Hepatocyte (in vitro differentiated cells): ENCODE measurements at regions not wholly inside any gene's neighbourhood (a gene's known extent, or its start where the extent isn't known, plus 50 kb on each side); places are given as distances from the start of the nearest gene placed in this dataset.

Experiments
- DNase-seq: peaks from one replicate; pipeline ENCODE4 v3.0.0-alpha.2; 2016; ENCODE audit warnings: low spot score
- H2AFZ ChIP-seq: fragments of 200-600 bp; sonication (generic); 2 replicates; pipeline ENCODE4 v1.6.0; 2016; ENCODE audit warnings: antibody characterized with exemption, mild to moderate bottlenecking
- H3K27ac ChIP-seq: fragments of 200-600 bp; sonication (generic); 2 replicates; pipeline ENCODE4 v1.5.1; 2016; ENCODE audit warnings: mild to moderate bottlenecking
- H3K27me3 ChIP-seq: fragments of 200-600 bp; sonication (generic); 2 replicates; pipeline ENCODE4 v1.6.1; 2016
- H3K36me3 ChIP-seq: fragments of 200-600 bp; sonication (generic); replicated peaks from 2 replicates; pipeline ENCODE4 v1.5.1; 2016; ENCODE audit warnings: low read depth; ENCODE audit not compliant: insufficient read depth
- H3K4me1 ChIP-seq: fragments of 200-600 bp; sonication (generic); 2 replicates; pipeline ENCODE4 v1.5.1; 2016; ENCODE audit warnings: mild to moderate bottlenecking, moderate library complexity; ENCODE audit not compliant: insufficient read depth
- H3K4me2 ChIP-seq: fragments of 200-600 bp; sonication (generic); 2 replicates; pipeline ENCODE4 v1.6.0; 2016
- H3K4me3 ChIP-seq: fragments of 200-600 bp; sonication (generic); 2 replicates; pipeline ENCODE4 v1.5.1; 2016; ENCODE audit warnings: mild to moderate bottlenecking
- H3K79me2 ChIP-seq: fragments of 200-600 bp; sonication (generic); 2 replicates; pipeline ENCODE4 v1.6.0; 2017; ENCODE audit warnings: mild to moderate bottlenecking
- H3K9me2 ChIP-seq: fragments of 200-600 bp; sonication (generic); replicated peaks from 2 replicates; pipeline ENCODE4 v1.6.0; 2017; ENCODE audit warnings: mild to moderate bottlenecking; ENCODE audit not compliant: insufficient read depth
- H3K9me3 ChIP-seq: fragments of 200-600 bp; sonication (generic); 2 replicates; pipeline ENCODE4 v1.5.1; 2016; ENCODE audit warnings: low read depth, mild to moderate bottlenecking
- H4K20me1 ChIP-seq: fragments of 200-600 bp; sonication (generic); 2 replicates; pipeline ENCODE4 v1.6.0; 2016; ENCODE audit warnings: mild to moderate bottlenecking; ENCODE audit not compliant: insufficient read depth, poor library complexity, severe bottlenecking
- EZH2 ChIP-seq: fragments of 200-600 bp; sonication (generic); IDR thresholded peaks from 2 replicates; pipeline ENCODE4 v1.6.1; 2016; ENCODE audit warnings: antibody characterized with exemption, mild to moderate bottlenecking, borderline replicate concordance
- EZH2phosphoT487 ChIP-seq: fragments of 200-600 bp; sonication (generic); IDR thresholded peaks from one replicate; pipeline ENCODE4 v1.6.1; 2018; ENCODE audit warnings: antibody characterized with exemption, mild to moderate bottlenecking, low read depth, moderate library complexity; ENCODE audit not compliant: unreplicated experiment, severe bottlenecking
- WGBS: methylation state at CpG from one replicate; pipeline ENCODE4 v1.1.6; 2016; ENCODE audit warnings: low lambda C conversion rate; ENCODE audit errors: missing lambda C conversion rate; 5-methylcytosine and 5-hydroxymethylcytosine counted together
- TF ChIP-seq, protein P1 (sequence below): fragments of 200-600 bp; sonication (generic); IDR thresholded peaks from 2 replicates; pipeline ENCODE4 v1.5.1; 2016; ENCODE audit warnings: antibody characterized with exemption, mild to moderate bottlenecking; ENCODE audit not compliant: poor library complexity

DNA sequence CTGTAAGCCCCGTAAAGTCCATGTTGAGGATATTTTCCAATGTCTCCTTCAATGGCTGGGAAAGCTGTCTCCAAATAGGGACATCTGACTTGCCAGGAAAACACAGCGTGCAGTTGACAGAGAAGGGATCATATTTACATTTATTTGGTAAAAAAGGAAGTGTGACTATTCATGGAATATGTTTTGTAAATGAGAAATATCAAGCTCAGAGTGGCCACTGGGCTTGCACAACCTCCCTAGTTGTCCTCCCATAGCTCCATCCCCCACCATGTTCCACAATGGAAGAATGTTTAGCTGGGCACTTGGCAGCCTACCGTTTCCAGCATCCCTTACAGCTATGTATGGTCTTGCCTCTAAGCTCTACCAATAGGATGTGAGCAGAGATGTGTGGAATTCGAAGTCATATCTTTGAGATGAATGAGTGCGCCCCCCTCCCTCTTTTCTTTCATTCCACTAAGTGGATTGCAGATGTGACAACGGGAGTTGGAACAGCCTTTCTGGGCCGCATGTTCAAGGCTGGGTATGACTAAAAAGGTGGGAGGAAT lies 306.6 kb upstream of the ZMIZ1 start:
- H3K36me3 ChIP-seq: no peaks in the 10 kb centered on the region
- no peak overlapping the region for H2AFZ ChIP-seq
- H4K20me1 ChIP-seq: no peaks in the 10 kb centered on the region
- DNase-seq: no peak
- no peaks in the 10 kb centered on the region for H3K9me3 ChIP-seq
- no peak overlapping the region for H3K4me2 ChIP-seq
- no peak overlapping the region for H3K4me3 ChIP-seq
- no peaks in the 10 kb centered on the region for H3K27me3 ChIP-seq
- 94% methylated on average over 7 of the region's 7 CpGs for WGBS
- no peaks in the 10 kb centered on the region for H3K79me2 ChIP-seq
- no peaks in the 10 kb centered on the region for H3K9me2 ChIP-seq
- peaks cover 27% of the 10 kb centered on the region for H3K4me1 ChIP-seq
- TF ChIP-seq EZH2phosphoT487 (no peak), EZH2 (no peak)
- peak overlapping the region; percentile 54 for H3K27ac ChIP-seq

DNA sequence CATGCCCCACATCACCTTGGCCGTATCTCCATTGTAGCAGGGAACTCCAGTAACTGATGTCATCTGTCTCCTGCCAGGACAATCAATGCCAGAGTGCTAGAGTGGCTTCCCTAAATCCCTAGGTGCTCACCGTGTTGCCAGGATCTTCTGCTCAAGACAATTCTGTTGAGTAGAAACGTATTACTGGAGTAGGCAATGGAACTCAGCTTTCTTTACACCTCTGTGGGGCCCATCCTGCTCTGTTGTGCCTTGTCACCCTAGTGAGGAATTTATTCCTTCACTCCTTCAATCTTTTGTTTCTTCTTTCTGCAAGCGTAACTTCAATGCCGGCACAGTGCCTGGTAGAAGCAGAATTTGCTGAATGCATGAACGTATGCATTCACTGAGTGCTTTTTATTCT lies 305.5 kb upstream of the ZMIZ1 start:
- no peak overlapping the region for H3K4me2 ChIP-seq
- H3K36me3 ChIP-seq: no peaks in the 10 kb centered on the region
- H2AFZ ChIP-seq: no peak overlapping the region
- H3K4me1 ChIP-seq: peaks cover 24% of the 10 kb centered on the region
- peak overlapping the region; percentile 54 for H3K27ac ChIP-seq
- DNase-seq: no peak
- no peaks in the 10 kb centered on the region for H4K20me1 ChIP-seq
- no peaks in the 10 kb centered on the region for H3K9me2 ChIP-seq
- no peak overlapping the region for H3K4me3 ChIP-seq
- H3K9me3 ChIP-seq: no peaks in the 10 kb centered on the region
- 90% methylated on average over 6 of the region's 6 CpGs for whole genome bisulfite sequencing
- TF ChIP-seq EZH2: no peak
- TF ChIP-seq EZH2phosphoT487: no peak
- TF ChIP-seq, protein P1, sequence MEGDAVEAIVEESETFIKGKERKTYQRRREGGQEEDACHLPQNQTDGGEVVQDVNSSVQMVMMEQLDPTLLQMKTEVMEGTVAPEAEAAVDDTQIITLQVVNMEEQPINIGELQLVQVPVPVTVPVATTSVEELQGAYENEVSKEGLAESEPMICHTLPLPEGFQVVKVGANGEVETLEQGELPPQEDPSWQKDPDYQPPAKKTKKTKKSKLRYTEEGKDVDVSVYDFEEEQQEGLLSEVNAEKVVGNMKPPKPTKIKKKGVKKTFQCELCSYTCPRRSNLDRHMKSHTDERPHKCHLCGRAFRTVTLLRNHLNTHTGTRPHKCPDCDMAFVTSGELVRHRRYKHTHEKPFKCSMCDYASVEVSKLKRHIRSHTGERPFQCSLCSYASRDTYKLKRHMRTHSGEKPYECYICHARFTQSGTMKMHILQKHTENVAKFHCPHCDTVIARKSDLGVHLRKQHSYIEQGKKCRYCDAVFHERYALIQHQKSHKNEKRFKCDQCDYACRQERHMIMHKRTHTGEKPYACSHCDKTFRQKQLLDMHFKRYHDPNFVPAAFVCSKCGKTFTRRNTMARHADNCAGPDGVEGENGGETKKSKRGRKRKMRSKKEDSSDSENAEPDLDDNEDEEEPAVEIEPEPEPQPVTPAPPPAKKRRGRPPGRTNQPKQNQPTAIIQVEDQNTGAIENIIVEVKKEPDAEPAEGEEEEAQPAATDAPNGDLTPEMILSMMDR: no peak
- H3K27me3 ChIP-seq: no peaks in the 10 kb centered on the region
- H3K79me2 ChIP-seq: no peaks in the 10 kb centered on the region

DNA sequence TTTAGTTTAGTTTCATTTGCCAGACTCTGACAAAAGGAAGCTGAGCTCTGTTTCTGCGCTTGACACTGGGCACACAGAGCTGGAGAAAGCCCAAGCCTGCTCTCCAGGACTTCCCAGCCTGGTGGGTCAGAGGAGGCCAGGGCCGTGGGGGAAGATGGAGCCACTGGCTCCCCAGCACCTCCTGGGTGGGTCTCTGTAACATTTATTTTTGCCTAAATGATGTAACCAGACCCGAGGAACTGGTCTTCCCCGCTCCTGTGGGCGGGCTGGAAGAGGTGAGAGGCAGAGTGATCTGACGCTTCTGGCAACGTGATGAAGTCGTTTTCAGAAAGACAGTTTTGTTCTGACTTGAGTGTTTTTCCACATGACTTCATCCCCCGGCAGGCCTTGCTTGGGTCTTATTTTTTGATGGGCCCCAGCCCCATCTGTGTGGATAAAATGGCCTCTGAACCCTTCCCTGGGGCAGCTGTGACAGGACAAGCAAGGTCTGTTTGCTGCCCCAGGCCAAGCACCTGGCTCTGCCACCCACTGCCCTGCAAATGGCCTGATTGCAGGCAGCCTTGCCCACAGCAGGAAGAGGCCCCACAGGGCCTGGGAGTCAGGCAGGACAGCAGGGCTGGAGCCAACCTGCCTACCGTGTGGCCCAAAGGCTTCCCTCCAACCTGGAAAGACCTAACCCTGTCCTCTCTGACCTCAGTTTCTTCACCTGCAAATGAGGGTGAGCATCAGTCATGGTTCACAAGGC lies 304.9 kb upstream of the ZMIZ1 start:
- Histone ChIP-seq H3K9me3 (no peaks in the 10 kb centered on the region), H3K4me1 (peaks cover 29% of the 10 kb centered on the region), H3K9me2 (no peaks in the 10 kb centered on the region), H2AFZ (no peak overlapping the region), H3K4me3 (no peak overlapping the region), H3K4me2 (no peak overlapping the region), H4K20me1 (no peaks in the 10 kb centered on the region), H3K36me3 (no peaks in the 10 kb centered on the region), H3K27ac (peak overlapping the region; percentile 54), H3K79me2 (no peaks in the 10 kb centered on the region), H3K27me3 (no peaks in the 10 kb centered on the region)
- no peak for DNase-seq
- TF ChIP-seq EZH2phosphoT487 (no peak), EZH2 (no peak)
- TF ChIP-seq, protein P1: no peak
- WGBS: 62% methylated on average over 10 of the region's 10 CpGs

DNA sequence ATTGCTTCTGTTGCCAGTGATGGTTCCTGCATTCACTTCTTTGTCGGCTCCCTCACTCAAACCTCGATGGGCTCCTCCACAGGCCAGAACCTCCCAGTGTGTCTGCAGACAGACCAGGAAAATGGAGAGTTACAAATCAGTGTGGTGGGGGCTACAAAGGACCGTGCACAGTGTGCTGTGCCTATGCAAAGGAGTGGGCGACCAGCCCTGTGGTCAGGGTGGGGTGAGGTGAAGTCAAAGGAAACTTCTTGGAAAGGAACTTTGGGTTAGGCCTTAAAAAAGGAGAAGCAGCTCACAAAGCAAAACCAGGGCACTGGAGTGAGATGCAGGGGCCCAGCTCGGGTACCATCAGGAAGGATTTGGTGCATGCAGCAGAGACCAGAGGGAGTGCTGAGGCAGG lies 304.3 kb upstream of the ZMIZ1 start:
- Histone ChIP-seq H3K79me2 (no peaks in the 10 kb centered on the region), H3K27ac (peak overlapping the region; percentile 54)
- 77% methylated on average over 5 of the region's 5 CpGs for WGBS

More for the DNA sequence above, 304.3 kb upstream of the ZMIZ1 start:
- H2AFZ ChIP-seq: no peak overlapping the region
- no peak for DNase-seq
- no peak overlapping the region for H3K4me3 ChIP-seq
- no peaks in the 10 kb centered on the region for H4K20me1 ChIP-seq
- H3K27me3 ChIP-seq: no peaks in the 10 kb centered on the region
- H3K9me3 ChIP-seq: no peaks in the 10 kb centered on the region
- H3K4me2 ChIP-seq: no peak overlapping the region
- no peaks in the 10 kb centered on the region for H3K36me3 ChIP-seq
- H3K4me1 ChIP-seq: peaks cover 33% of the 10 kb centered on the region
- H3K9me2 ChIP-seq: no peaks in the 10 kb centered on the region
- TF ChIP-seq, protein P1: no peak
- TF ChIP-seq EZH2: no peak
